Right renal pelvis (tissue), 4 donors: ENCODE measurements at regions not wholly inside any gene's neighbourhood (a gene's known extent, or its start where the extent isn't known, plus 50 kb on each side); places are given as distances from the start of the nearest gene placed in this dataset.
"Not testable (repeated sequence)": the region's sequence is repeated elsewhere in the genome, so short reads cannot be mapped to it uniquely, and the experiment has no call there.

Experiments
- DNase-seq, 4 donors: peaks; one replicate each; pipeline ENCODE4 v3.0.0-alpha.2; 2013; ENCODE audit warnings: low read depth in 4 of 4, low spot score in 3 of 4, missing footprints in 1 of 4

- no peak for DNase-seq
Observed at GRCh38 chr20:53891306-53891894, 179.0 kb downstream of the BCAS1 start.

- DNase-seq = no peak
Observed at GRCh38 chr20:53890443-53891305, 179.7 kb downstream of the BCAS1 start.

- no peak for DNase-seq
Observed at GRCh38 chr20:53889411-53890148, 180.8 kb downstream of the BCAS1 start.

- DNase-seq = no peak
Observed at GRCh38 chr20:53888951-53889350, 181.4 kb downstream of the BCAS1 start.

- no peak for DNase-seq
Observed at GRCh38 chr20:53888510-53888909, 181.9 kb downstream of the BCAS1 start.

- no peak for DNase-seq
Observed at GRCh38 chr20:53887973-53888372, 182.4 kb downstream of the BCAS1 start.

- no peak for DNase-seq
Observed at GRCh38 chr20:53884859-53885541, 185.4 kb downstream of the BCAS1 start.

GRCh38 chr20:53883098-53883911, 187.1 kb downstream of the BCAS1 start:
- no peak for DNase-seq

- not testable (repeated sequence) for DNase-seq
Observed at GRCh38 chr20:53882438-53882986, 187.9 kb downstream of the BCAS1 start.

GRCh38 chr20:53881362-53881761, 189.0 kb downstream of the BCAS1 start:
- DNase-seq = no peak

- DNase-seq = no peak
Observed at GRCh38 chr20:53880108-53880641, 190.2 kb downstream of the BCAS1 start.

GRCh38 chr20:53879048-53879684, 191.2 kb downstream of the BCAS1 start:
- DNase-seq = no peak

- no peak for DNase-seq
Observed at GRCh38 chr20:53878262-53879047, 191.9 kb downstream of the BCAS1 start.

GRCh38 chr20:53876956-53877355, 193.4 kb downstream of the BCAS1 start:
- DNase-seq = no peak

- no peak for DNase-seq
Observed at GRCh38 chr20:53876470-53876869, 193.9 kb downstream of the BCAS1 start.

GRCh38 chr20:53875452-53875851, 194.9 kb downstream of the BCAS1 start:
- DNase-seq = no peak

GRCh38 chr20:53874706-53875105, 195.7 kb downstream of the BCAS1 start:
- DNase-seq = no peak

GRCh38 chr20:53874104-53874503, 196.3 kb downstream of the BCAS1 start:
- DNase-seq = no peak
